GM21717 (cell line): ENCODE measurements at regions not wholly inside any gene's neighbourhood (a gene's known extent, or its start where the extent isn't known, plus 50 kb on each side); places are given as distances from the start of the nearest gene placed in this dataset.

Experiments
- ATAC-seq: cut with Tn5 transposase; IDR thresholded peaks from one replicate; pipeline ENCODE4 v1.9.1; 2021; ENCODE audit warnings: mild to moderate bottlenecking, moderate library complexity; ENCODE audit not compliant: unreplicated experiment

- no peak for ATAC-seq
Measured at GRCh38 chr3:41024031-41024836, 175.1 kb upstream of the CTNNB1 start.

GRCh38 chr3:41026394-41027177 is 172.7 kb upstream of the CTNNB1 start:
- ATAC-seq = no peak

DNA sequence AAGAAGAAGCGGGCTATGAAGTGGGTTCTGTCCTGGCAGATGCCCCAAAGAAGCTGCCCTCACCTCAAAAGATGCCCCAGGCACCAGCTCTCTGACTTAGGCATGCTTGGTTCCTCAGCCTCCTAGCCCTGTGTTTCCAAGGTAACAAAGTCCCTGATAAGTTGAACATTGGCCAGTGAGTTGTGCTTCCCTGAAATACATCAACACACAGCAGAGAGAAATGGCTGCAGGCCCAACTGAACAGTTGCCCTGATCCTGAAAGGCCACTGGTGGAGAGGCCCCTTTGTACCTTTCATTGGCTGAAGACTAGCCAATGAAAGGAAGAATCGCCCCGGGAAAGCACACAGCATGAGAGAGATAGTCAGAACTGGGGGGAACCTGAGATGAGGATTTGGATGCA is 169.9 kb upstream of the CTNNB1 start:
- no peak for ATAC-seq

DNA sequence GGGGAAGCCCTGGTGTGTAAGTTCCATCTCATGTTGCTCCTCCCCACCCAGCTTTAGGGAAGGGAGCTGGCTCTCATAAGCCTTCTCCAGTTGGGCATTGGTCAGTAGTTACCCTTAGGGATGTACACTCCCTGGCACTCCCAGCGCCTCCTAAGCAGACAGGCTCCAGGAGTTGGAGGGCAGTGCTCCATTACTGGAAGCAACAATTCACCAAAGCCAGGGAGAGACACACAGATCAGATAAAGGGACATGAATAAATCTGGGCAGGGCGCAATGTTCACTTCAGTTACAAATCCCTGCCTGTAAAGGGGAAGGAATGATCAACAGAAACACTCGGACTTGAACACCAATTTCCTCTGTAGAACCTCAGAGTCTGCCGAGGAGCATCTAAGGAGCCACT is 169.1 kb upstream of the CTNNB1 start:
- ATAC-seq = no peak

GRCh38 chr3:41031401-41031800 is 167.9 kb upstream of the CTNNB1 start:
- no peak for ATAC-seq

DNA sequence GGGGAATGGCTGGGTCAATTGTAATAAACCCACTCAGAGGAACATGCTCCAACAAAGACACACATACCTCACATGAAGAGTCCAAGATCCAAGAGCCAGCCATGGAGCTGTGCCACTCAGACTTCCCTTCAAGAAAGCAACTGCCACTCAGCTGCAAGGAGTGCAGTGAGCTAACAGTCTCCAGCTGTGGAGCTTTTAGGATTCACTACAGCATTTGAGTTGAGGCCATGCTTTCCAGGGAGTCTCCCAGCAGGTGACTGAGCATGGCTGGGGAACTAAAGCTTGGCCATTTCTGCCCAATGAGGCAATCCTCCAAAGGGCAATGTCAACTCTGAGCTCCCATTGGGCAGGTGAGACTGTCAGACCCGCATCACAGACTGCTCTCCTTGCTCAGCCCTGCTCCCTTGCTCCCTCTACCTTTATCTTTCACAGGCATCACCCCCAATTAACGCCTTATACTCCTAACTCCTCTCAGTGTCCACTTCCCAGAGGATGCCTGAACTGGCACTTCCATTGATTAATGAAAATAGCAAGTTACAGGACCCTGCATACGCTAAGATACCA is 165.3 kb upstream of the CTNNB1 start:
- ATAC-seq = no peak

GRCh38 chr3:41035456-41036022 is 163.8 kb upstream of the CTNNB1 start:
- ATAC-seq = no peak

DNA sequence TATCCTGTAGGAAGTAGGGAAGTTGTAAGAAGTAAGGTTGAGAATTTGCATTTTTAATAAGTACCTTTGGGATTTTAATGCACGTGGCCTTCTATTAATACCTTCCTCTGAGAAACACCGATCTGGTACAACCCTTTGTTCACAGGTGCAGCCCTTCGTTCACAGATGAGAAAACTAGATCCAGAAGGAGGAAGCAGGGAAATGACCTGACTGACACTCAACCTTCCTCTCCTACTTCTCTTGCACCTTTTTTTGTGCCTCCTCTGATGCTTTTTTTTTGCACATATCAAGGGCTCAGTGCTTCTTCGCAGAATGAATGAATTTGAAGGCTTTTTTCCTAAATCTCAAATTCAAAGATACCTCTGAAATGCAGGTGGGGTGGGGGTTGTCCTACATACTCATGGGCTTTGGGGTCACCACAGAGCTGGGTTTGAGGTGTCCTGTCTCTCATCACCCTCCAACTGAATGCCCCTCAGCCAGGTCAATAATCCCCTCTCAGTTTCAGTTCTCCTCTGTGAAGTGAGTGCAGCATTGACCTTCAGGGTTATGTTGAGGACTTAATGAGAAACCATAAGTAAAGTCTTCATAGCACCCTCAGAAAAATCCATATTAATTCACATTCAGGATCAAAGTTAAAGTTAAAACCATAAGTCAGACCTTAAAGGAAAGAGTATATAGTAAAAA is 161.5 kb upstream of the CTNNB1 start:
- no peak for ATAC-seq

DNA sequence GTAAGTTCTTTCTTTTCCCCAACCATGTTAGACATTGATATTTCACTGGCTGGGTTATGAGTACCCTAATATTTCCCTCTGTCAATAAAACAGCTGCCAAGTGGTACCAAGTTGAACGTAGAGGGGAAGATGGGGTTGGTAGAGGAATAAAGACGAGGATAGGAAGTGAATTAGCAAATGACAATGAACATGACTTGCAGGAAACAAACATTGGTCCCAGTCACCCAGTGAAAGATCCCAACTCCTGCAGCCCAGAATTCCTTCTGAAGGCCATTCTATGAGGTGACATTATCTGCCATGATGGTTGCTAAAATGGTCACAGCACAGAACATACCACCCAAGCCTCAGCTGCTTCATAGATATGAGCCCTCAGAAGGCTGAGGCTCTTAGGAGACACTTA is 159.0 kb upstream of the CTNNB1 start:
- no peak for ATAC-seq

DNA sequence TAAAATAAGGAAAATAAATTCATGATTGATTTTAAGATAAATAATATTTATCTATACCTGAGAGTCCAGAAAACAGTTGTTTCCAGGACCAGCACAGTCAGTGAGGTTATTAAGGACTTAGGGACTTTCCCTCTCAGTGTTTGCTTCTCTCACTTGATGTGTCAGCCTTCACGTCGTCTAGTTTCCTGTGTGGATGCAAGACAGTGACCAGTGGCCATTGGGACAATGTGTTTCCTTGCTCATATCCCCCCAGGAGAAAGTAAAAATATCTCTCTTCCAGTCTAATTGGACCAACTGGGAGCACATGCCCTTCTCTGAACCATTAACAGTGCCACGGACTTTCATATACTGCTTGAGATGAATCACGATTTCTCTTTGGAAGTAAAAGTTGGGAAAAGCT is 157.8 kb upstream of the CTNNB1 start:
- no peak for ATAC-seq

- ATAC-seq = no peak
Measured at GRCh38 chr3:41041899-41042298, 157.4 kb upstream of the CTNNB1 start.

DNA sequence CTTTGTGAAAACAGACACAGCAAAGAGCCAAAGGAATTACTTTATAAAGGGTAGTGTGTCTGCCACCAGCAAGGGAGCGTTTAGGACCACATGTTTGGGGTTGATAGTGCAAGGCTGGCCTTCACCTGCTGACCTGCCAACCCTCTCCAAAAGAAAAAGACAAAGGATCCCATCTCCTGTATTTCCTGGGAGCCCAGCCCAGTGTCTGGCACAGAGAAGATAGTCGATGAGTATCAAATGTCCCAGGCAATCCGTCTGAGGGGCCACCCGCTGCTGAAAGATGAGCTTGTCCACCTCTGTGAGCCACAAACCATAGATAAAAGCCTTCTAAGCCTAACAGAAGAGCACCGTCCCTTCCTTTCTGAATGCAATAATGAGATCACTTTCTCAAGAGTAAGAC is 154.8 kb upstream of the CTNNB1 start:
- ATAC-seq = no peak

GRCh38 chr3:41045491-41045890 is 153.8 kb upstream of the CTNNB1 start:
- ATAC-seq = no peak

GRCh38 chr3:41050144-41050543 is 149.2 kb upstream of the CTNNB1 start:
- no peak for ATAC-seq

- ATAC-seq = no peak
Measured at GRCh38 chr3:41053220-41053619, 146.1 kb upstream of the CTNNB1 start.

GRCh38 chr3:41060106-41060505 is 139.2 kb upstream of the CTNNB1 start:
- no peak for ATAC-seq

- no peak for ATAC-seq
Measured at GRCh38 chr3:41064070-41064469, 135.2 kb upstream of the CTNNB1 start.

GRCh38 chr3:41064526-41064925 is 134.8 kb upstream of the CTNNB1 start:
- ATAC-seq = no peak

- no peak for ATAC-seq
Measured at GRCh38 chr3:41065340-41065739, 134.0 kb upstream of the CTNNB1 start.

DNA sequence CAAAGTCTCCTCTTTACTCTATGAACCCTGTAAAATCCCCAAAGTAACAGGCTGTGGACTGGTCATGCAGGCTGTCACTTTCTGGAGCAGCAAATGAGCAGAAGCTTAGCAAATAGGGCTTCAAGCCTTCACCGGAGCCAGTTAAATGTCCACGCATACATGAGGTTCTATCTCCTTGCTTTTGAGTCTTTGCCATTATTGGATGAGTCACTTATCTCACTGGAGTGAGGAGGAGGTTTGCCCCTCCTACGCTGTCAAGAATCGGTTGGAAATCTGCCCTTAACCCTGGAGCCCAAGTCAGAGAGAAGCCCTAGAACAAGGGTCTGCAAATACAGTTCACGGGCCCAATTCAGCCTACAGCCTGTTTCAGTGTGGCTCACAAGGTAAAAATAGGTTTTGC is 126.1 kb upstream of the CTNNB1 start:
- ATAC-seq = no peak

DNA sequence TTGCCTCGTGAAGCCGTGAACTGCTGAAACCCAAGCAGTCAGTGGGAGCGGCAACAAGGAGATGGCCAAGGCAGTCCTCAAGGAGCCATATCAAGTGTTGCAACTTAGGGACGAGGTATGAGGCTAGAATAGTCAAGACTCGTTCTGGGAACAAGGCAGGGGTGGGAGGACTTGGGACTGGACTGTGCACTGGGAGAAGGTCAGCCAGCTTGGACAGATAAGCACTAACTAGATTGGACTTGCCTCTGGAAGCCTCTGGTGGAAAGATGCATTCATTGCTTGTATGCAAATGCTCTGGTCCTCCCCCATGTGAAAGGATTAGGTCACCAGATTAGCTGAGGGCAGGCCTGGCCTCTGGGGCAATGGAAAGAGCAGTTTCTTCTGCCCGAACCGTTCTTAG is 123.3 kb upstream of the CTNNB1 start:
- no peak for ATAC-seq
